ENCODE measurements at regions not wholly inside any gene's neighbourhood (a gene's known extent, or its start where the extent isn't known, plus 50 kb on each side); places are given as distances from the start of the nearest gene placed in this dataset.

DNA sequence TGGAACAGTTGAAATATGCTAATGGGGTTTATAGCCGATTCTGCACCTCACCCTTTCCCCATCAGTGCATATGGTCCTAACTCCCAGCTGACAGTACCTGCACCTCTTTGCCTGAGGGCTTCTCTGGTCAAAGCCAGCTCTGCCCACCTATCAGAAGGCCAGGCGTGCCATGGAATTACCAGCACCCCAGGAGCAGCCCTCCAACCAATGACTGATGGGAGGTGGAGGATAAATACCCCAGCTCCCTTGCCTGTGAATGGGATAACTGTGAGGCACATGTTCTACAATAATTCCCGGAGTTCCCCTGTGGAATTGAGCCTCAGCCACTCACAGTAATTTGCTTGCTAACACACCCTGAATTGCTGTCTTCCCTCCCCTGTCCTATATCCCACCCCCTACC, 572.0 kb downstream of the BCOR start:
- Mint-ChIP-seq H3K4me1 (ENCODE audit: low read depth) (no peaks in the 10 kb centered on the region), H3K36me3 (ENCODE audit: low read depth) (no peaks in the 10 kb centered on the region), H3K27me3 (ENCODE audit: insufficient read depth) (peaks cover 6% of the 10 kb centered on the region), H3K9me3 (no peaks in the 10 kb centered on the region), H3K27ac (no peak overlapping the region), H3K4me3 (no peak overlapping the region)
- TF ChIP-seq CTCF (IDR thresholded peaks at IDR 0.05) = no peak
- no peak for DNase-seq

DNA sequence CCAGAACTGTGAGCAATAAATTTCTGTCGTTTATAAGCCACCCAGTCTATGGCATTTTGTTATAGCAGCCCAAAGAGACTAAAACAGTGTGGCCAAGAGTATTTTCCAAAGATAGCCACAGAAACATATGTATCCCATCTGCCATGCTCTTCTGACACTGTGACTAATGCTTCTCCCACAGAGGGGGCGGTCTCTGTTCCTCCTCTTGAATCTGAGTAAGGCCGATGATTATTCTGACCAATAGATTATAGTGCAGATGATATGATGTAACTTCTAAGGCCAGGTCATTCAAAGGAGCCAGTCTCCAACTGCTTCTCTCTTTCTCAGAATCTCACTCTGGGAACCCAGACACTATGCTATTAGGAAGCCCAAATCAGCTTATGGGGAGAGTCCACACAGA, 570.7 kb downstream of the BCOR start:
- TF ChIP-seq CTCF (IDR thresholded peaks at IDR 0.05) = no peak
- Mint-ChIP-seq H3K9me3 (no peaks in the 10 kb centered on the region), H3K4me3 (no peak overlapping the region), H3K27ac (no peak overlapping the region), H3K27me3 (ENCODE audit: insufficient read depth) (peaks cover 6% of the 10 kb centered on the region), H3K36me3 (ENCODE audit: low read depth) (no peaks in the 10 kb centered on the region), H3K4me1 (ENCODE audit: low read depth) (no peaks in the 10 kb centered on the region)
- DNase-seq = no peak

- TF ChIP-seq CTCF (IDR thresholded peaks at IDR 0.05) = no peak
- Mint-ChIP-seq H3K4me1 (ENCODE audit: low read depth) (no peaks in the 10 kb centered on the region), H3K4me3 (no peak overlapping the region), H3K27me3 (ENCODE audit: insufficient read depth) (peaks cover 3% of the 10 kb centered on the region), H3K9me3 (no peaks in the 10 kb centered on the region), H3K27ac (no peak overlapping the region), H3K36me3 (ENCODE audit: low read depth) (no peaks in the 10 kb centered on the region)
- no peak for DNase-seq
Measured at GRCh38 chrX:39528161-39528916, 569.4 kb downstream of the BCOR start.

- Mint-ChIP-seq H3K27ac (no peak overlapping the region), H3K4me3 (no peak overlapping the region), H3K27me3 (ENCODE audit: insufficient read depth) (peaks cover 13% of the 10 kb centered on the region), H3K9me3 (no peaks in the 10 kb centered on the region), H3K36me3 (ENCODE audit: low read depth) (no peaks in the 10 kb centered on the region), H3K4me1 (ENCODE audit: low read depth) (no peaks in the 10 kb centered on the region)
- TF ChIP-seq CTCF (IDR thresholded peaks at IDR 0.05) = no peak
- no peak for DNase-seq
Measured at GRCh38 chrX:39532761-39533160, 565.0 kb downstream of the BCOR start.

- DNase-seq = no peak
- no peaks in the 10 kb centered on the region for H3K36me3 Mint-ChIP-seq (ENCODE audit: low read depth)
- TF ChIP-seq CTCF (IDR thresholded peaks at IDR 0.05) = no peak
- no peaks in the 10 kb centered on the region for H3K9me3 Mint-ChIP-seq
- no peaks in the 10 kb centered on the region for H3K4me1 Mint-ChIP-seq (ENCODE audit: low read depth)
- H3K4me3 Mint-ChIP-seq = no peak overlapping the region
- no peak overlapping the region for H3K27ac Mint-ChIP-seq
- peaks cover 12% of the 10 kb centered on the region for H3K27me3 Mint-ChIP-seq (ENCODE audit: insufficient read depth)
Measured at GRCh38 chrX:39534949-39535348, 562.8 kb downstream of the BCOR start.

Measured in HFFc6 (cell line).